Esophagus squamous epithelium (tissue), 5 donors: ENCODE measurements at regions not wholly inside any gene's neighbourhood (a gene's known extent, or its start where the extent isn't known, plus 50 kb on each side); places are given as distances from the start of the nearest gene placed in this dataset.

Experiments used
- DNase-seq: peaks from one replicate; lab custom pipeline; 2025; lab: John Stamatoyannopoulos, UW
- H3K27ac ChIP-seq, 4 donors: fragments of 200-600 bp; sonication (generic); one replicate each; pipeline ENCODE4 v1.5.1; 2016 to 2019; ENCODE audit warnings: mild to moderate bottlenecking in 1 of 4
- H3K27me3 ChIP-seq, 4 donors: fragments of 200-600 bp; sonication (generic); 1 replicate in 3 of 4; 2 replicates in 1 of 4; pipeline versions ENCODE4 v1.5.1 to v1.6.0; 2017 to 2021; ENCODE audit warnings: antibody characterized with exemption in 1 of 4
- H3K36me3 ChIP-seq, 3 donors: fragments of 200-600 bp; sonication (generic); one replicate each; pipeline ENCODE4 v1.5.1; 2016 to 2019
- H3K4me1 ChIP-seq, 3 donors: fragments of 200-600 bp; sonication (generic); one replicate each; pipeline ENCODE4 v1.5.1; 2017 to 2019
- H3K4me3 ChIP-seq, 4 donors: fragments of 200-600 bp; sonication (generic); 1 replicate in 3 of 4; 2 replicates in 1 of 4; pipeline ENCODE4 v1.5.1; 2016 to 2019; ENCODE audit warnings: mild to moderate bottlenecking in 2 of 4, moderate library complexity in 1 of 4
- H3K9me3 ChIP-seq, 3 donors: fragments of 200-600 bp; sonication (generic); one replicate each; pipeline ENCODE4 v1.5.1; 2016 to 2019
- CTCF ChIP-seq, 6 experiments: fragments of 450-650 bp in 4 of 6; fragments of 200-600 bp in 2 of 6; sonication (generic) in 2 of 6; IDR thresholded peaks; one replicate each; pipeline ENCODE4 v1.5.1; 2016 to 2019; ENCODE audit warnings: antibody characterized with exemption in 6 of 6, mild to moderate bottlenecking in 4 of 6, moderate library complexity in 4 of 6
- POLR2A ChIP-seq, 4 donors: fragments of 450-650 bp; IDR thresholded peaks; one replicate each; pipeline ENCODE4 v1.6.1; 2017; ENCODE audit warnings: antibody characterized with exemption in 4 of 4, mild to moderate bottlenecking in 4 of 4, moderate library complexity in 3 of 4
- WGBS, 2 donors: methylation state at CpG; one replicate each; pipeline ENCODE4 v1.1.5; 2018; 5-methylcytosine and 5-hydroxymethylcytosine counted together
- intact Hi-C: fragments of 100-400 bp; cut with DNase I; formaldehyde crosslinking; loops from one replicate; pipeline ENCODE4 v1.15.0; 2022
- donor health status: DM: yes; HTN: yes; CAD: no.

- Histone ChIP-seq H3K9me3 (no peaks in the 10 kb centered on the region), H3K27me3 (no peaks in the 10 kb centered on the region), H3K4me1 (no peaks in the 10 kb centered on the region), H3K27ac (no peak overlapping the region), H3K4me3 (no peak overlapping the region), H3K36me3 (no peaks in the 10 kb centered on the region)
- TF ChIP-seq CTCF (IDR thresholded peaks at IDR 0.05) (peak in 1 of 6 experiments; percentile 7), POLR2A (IDR thresholded peaks at IDR 0.05) (no peak)
- no peak for DNase-seq
- 0 to 38% methylated on average over 1 of the region's 1 CpG for WGBS, 2 donors
- intact Hi-C loops: no loop called here
Observed at GRCh38 chr18:42274488-42275137, 319.6 kb downstream of the PIK3C3 start.

GRCh38 chr18:42275138-42275535, 320.1 kb downstream of the PIK3C3 start:
- no peaks in the 10 kb centered on the region for H3K36me3 ChIP-seq
- no peaks in the 10 kb centered on the region for H3K4me1 ChIP-seq
- intact Hi-C loops: no loop called here
- no peak overlapping the region for H3K4me3 ChIP-seq
- no peak overlapping the region for H3K27ac ChIP-seq
- H3K9me3 ChIP-seq: no peaks in the 10 kb centered on the region
- 75 to 86% methylated on average over 2 of the region's 2 CpGs for WGBS, 2 donors
- no peaks in the 10 kb centered on the region for H3K27me3 ChIP-seq
- no peak for TF ChIP-seq CTCF (IDR thresholded peaks at IDR 0.05)
- no peak for TF ChIP-seq POLR2A (IDR thresholded peaks at IDR 0.05)
- DNase-seq: no peak

- 46 to 58% methylated on average over 7 of the region's 8 CpGs for WGBS, 2 donors
- H3K27ac ChIP-seq: no peak overlapping the region
- DNase-seq: no peak
- no peaks in the 10 kb centered on the region for H3K36me3 ChIP-seq
- no peaks in the 10 kb centered on the region for H3K4me1 ChIP-seq
- TF ChIP-seq CTCF (IDR thresholded peaks at IDR 0.05): no peak
- no peak for TF ChIP-seq POLR2A (IDR thresholded peaks at IDR 0.05)
- H3K4me3 ChIP-seq: no peak overlapping the region
- no peaks in the 10 kb centered on the region for H3K9me3 ChIP-seq
- no peaks in the 10 kb centered on the region for H3K27me3 ChIP-seq
- intact Hi-C loops: no loop called here
Observed at GRCh38 chr18:42275949-42276730, 321.1 kb downstream of the PIK3C3 start.

GRCh38 chr18:42281124-42281523, 326.1 kb downstream of the PIK3C3 start:
- Histone ChIP-seq H3K4me1 (no peaks in the 10 kb centered on the region), H3K27me3 (no peaks in the 10 kb centered on the region), H3K4me3 (no peak overlapping the region), H3K36me3 (no peaks in the 10 kb centered on the region), H3K9me3 (no peaks in the 10 kb centered on the region), H3K27ac (no peak overlapping the region)
- TF ChIP-seq CTCF (IDR thresholded peaks at IDR 0.05) (no peak), POLR2A (IDR thresholded peaks at IDR 0.05) (no peak)
- DNase-seq: no peak
- intact Hi-C loops: no loop called here

GRCh38 chr18:42281851-42282250, 326.8 kb downstream of the PIK3C3 start:
- intact Hi-C loops: no loop called here
- Histone ChIP-seq H3K27ac (no peak overlapping the region), H3K27me3 (no peaks in the 10 kb centered on the region), H3K4me1 (no peaks in the 10 kb centered on the region), H3K36me3 (no peaks in the 10 kb centered on the region), H3K4me3 (no peak overlapping the region), H3K9me3 (no peaks in the 10 kb centered on the region)
- TF ChIP-seq CTCF (IDR thresholded peaks at IDR 0.05): no peak
- TF ChIP-seq POLR2A (IDR thresholded peaks at IDR 0.05): no peak
- DNase-seq: no peak
